ACHN (cell line): ENCODE measurements at regions not wholly inside any gene's neighbourhood (a gene's known extent, or its start where the extent isn't known, plus 50 kb on each side); places are given as distances from the start of the nearest gene placed in this dataset.

Experiments
- DNase-seq: peaks from one replicate; pipeline ENCODE4 v3.0.0-alpha.2; 2015
- in situ Hi-C: cut with HindIII; loops from 2 replicates; pipeline ENCODE4 v1.10.0; 2017; ENCODE audit warnings: low sequenced_read_pairs, low pct_ligation_motif_present, low pct_unique_long_range_greater_than_20kb

- no peak for DNase-seq
- in situ Hi-C loops = no loop called here
These were observed 693.9 kb downstream of the MED13L start for GRCh38 chr12:115583591-115583990.

GRCh38 chr12:115577401-115577800 lies 700.1 kb downstream of the MED13L start:
- no peak for DNase-seq

DNA sequence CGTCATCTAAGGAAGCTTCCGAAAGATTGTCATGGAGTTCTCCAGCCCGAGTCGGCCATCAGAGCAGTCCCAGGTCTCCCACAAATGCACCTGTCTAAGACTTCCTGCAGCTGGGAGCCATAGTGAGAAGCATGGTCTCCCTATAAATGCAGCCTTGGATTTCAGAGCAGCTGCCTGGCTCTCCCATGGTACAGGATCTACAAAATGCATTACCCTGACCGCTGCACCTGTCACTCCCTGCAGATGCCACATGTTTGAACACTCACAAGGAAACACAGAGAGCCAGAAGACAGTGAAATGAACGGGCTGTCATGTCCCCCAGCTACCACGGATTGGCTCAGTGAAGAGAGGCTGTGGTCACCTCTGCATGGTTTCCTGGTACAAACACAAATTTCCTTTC lies 702.7 kb downstream of the MED13L start:
- no peak for DNase-seq
- in situ Hi-C loops = no loop called here

More at GRCh38 chr12:115577401-115577800, 700.1 kb downstream of the MED13L start:
- in situ Hi-C loops = no loop called here

DNA sequence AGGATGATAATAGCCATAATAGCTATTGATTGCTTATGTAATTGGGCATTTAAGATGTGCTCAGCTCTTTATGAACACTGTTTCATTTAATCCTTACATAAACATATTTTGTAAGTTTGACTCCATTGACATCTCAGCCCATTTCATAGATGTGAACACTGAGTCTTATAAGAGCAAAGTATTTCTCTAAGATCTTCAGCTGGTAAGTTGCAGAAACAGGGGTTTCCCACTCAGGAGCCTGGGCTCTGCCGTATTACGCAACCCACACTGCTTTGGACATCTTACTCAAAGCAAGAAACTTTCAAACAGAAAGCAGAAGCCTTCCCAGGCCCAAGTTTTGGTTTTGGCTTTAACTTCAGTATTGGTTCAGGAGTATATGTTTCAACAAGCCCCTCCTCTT lies 705.1 kb downstream of the MED13L start:
- in situ Hi-C loops = no loop called here
- no peak for DNase-seq

DNA sequence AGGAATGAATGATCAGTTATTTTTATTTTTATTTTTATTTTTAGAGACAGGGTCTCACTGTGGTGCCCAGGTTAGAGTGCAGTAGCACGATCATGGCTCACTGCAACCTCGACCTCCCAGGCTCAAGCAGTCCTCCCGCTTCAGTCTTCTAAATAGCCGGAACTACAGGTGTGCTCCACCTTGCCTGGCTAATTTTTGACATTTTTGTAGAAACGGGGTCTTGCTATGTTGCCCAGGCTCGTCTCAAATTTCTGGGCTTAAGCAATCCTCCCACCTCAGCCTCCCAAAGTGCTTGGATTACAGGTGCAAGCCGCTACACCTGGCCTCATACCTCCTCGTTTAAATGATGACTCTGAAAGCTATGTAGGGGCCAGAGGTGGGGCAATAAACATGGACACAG lies 706.0 kb downstream of the MED13L start:
- no peak for DNase-seq
- in situ Hi-C loops = no loop called here

DNA sequence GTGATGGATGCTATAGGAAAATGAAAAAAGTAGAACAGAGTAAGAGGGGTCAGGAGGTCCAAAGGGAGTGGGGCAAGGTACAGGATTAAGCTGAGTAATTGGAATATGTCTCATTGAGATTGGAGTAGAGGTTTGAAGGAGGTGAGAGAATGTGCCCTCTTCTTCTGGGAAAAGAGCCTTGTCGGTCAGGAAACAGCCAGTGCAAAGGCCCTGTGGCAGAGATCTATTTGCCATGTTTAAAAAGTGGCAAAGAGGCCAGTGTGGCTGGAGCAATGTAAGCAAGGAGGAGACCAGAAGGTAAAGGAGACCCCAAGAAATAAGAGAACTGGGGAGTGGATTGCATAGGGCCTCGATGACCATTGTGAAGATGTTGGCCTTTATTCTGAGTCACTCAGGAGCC lies 706.5 kb downstream of the MED13L start:
- in situ Hi-C loops = no loop called here
- no peak for DNase-seq

DNA sequence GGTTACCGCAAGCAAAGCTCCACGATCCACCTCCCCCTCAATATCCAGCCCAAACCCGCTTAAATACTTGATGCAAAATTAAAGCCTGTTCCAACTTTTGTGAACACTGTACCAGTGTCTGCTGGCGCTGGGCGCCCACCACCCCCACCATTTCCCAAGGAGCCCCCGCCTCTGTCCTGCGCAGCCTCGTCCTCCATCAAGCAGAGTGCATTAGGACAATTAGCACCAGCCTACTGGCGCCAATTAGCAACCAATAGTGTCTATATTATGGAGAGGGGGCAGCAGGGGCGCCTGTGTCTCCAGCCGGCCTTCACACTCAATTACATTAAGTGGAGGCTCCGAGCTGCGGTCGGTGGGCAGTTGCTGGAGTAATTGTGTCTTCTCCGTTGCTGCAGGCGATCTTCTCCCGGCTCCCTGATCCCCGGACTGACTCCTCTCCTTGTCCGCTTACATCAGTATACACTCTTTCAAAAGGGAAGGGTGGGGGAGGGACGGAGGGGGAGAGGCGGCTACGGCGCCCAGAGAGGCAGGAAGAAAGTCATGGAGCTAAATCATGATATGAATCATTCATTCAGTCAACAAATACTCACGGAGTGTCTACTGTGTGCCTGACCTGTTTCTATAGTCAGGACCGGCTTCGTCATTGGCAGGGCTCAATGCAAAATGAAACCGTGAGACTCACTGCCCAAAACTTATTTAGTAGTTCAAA lies 707.3 kb downstream of the MED13L start:
- in situ Hi-C loops = no loop called here
- DNase-seq = no peak

DNA sequence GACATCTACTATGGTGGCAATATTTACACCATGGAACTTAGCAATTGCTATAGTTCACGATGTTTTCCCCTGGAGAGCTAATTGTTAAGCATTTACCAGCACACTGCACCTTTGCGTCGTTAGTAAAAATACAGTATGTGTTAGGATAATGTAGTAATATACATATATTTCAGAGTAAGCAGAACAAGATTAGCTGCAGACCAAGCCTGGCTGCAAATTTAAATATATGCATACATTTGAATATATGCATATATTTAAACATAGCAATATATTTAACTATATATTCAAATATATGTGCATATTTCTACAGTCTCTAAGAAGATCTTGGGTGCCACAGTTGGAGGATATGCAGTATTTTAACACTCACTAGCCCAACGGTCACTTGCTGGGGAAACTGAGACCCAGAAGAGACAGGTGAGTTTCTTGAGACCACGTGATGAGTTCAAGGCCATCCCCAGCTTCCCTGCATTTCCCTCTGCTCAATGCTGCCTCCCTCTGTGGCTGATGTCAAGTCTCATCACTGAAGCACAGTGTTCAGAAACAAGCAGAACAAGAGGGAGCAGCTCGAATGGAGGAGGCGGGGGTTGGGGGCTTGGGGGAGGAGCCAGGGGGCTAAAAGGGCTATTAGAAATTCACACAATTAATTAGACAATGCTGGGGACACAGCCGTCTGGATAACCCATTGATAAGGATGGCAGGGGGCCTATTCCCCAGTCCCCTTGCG lies 708.0 kb downstream of the MED13L start:
- in situ Hi-C loops = no loop called here
- DNase-seq = no peak

- in situ Hi-C loops = no loop called here
- DNase-seq = no peak
These were observed 719.2 kb downstream of the MED13L start for GRCh38 chr12:115558281-115558680.

GRCh38 chr12:115553622-115554021 lies 723.9 kb downstream of the MED13L start:
- no peak for DNase-seq
- in situ Hi-C loops = no loop called here

DNA sequence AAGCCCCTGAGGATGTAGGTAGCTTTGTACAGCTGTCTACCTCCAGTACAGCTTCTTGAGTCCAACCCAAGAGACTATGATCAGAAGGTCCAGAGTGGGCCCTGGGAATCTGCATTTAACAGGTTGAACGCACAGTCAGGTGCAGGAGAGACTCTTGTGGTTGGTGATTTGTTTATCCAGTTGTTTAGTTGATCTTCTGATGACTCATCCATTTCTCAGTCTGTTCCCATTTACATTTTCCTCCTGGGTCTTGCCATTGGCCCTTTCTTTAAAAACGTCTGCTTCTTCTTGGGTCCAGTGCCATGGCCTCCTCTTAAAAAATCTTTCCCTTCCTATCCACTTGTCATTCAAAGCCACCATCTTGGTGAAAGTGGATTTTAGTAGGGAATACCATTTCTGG lies 734.2 kb downstream of the MED13L start:
- DNase-seq = no peak
- in situ Hi-C loops = no loop called here

- in situ Hi-C loops = no loop called here
- no peak for DNase-seq
These were observed 734.8 kb downstream of the MED13L start for GRCh38 chr12:115542656-115543055.

- in situ Hi-C loops = no loop called here
- DNase-seq = no peak
These were observed 735.5 kb downstream of the MED13L start for GRCh38 chr12:115541891-115542421.

DNA sequence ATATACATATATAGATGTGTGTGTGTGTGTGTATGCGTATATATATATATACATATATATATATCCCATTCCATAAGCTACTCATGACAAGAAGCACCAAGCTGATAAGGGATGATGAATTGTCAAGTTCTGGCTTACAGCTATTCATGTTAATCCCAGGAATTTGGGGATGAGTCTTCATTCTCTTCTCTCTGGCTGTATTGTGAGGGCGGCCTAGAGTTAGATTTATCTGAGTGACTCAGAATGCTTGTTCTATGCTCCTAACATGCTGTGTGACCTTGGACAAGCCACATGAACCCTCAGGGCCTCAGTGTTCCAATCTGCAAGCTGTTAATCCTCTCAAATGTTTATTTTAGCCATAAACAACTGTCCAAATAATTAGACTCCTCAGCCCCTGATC lies 749.0 kb downstream of the MED13L start:
- no peak for DNase-seq
- in situ Hi-C loops = no loop called here

- in situ Hi-C loops = no loop called here
- DNase-seq = no peak
These were observed 755.6 kb downstream of the MED13L start for GRCh38 chr12:115521771-115522409.

DNA sequence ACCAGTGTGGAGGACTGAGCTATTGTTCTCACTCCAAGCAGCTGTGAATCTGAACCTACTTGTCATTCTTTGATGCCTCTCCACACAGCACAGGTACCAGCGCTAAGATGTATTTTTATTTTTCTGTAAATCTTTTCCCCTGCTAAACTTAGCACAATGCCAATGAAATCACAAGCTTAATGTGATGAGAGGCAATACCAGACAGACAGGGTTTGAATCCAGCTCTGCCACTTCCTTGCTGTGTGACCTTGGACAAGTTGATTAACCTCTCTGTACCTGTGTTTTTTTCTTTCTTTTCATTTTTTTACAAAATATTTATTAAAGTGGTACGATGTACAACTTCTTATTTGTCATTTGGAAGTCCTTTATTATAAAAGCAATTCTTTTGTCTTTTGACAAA lies 757.6 kb downstream of the MED13L start:
- in situ Hi-C loops = no loop called here
- DNase-seq = no peak

DNA sequence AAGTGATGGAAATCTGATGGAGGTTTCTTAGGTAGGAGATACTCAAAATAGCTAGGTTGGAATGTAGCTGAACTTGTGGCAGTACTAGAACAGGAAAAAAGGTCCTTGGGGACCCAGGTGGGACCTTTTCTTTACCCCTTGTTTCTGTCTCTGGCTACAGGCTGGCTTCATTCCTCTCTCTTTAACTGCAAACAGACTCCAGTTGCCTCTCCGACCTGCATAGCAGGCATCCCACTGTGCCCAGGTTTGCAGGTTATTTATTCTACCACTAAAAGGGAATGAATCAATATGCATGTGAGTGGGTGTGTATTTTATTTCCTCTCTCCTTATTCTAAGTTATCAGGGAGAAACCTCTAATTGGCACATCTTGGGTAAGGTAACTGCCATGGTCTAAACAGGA lies 758.1 kb downstream of the MED13L start:
- no peak for DNase-seq
- in situ Hi-C loops = no loop called here

DNA sequence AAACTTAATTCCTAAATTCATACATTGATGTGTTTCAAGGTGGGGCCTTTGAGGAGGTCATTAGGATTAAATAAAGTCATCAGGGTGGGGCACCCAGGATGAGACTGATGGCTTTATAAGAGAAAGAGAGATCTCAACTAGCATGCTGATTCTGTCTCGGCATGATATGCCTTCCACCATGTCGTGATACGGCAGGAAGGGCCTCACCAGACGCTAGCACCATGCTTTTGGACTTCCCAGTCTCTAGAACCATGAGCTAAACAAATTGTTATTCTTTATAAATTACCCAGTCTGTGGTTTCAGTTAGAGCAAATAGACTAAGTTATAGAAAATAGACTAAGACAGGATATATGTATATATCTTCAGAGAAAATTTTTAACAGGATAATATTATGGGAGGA lies 759.6 kb downstream of the MED13L start:
- DNase-seq = no peak
- in situ Hi-C loops = no loop called here

DNA sequence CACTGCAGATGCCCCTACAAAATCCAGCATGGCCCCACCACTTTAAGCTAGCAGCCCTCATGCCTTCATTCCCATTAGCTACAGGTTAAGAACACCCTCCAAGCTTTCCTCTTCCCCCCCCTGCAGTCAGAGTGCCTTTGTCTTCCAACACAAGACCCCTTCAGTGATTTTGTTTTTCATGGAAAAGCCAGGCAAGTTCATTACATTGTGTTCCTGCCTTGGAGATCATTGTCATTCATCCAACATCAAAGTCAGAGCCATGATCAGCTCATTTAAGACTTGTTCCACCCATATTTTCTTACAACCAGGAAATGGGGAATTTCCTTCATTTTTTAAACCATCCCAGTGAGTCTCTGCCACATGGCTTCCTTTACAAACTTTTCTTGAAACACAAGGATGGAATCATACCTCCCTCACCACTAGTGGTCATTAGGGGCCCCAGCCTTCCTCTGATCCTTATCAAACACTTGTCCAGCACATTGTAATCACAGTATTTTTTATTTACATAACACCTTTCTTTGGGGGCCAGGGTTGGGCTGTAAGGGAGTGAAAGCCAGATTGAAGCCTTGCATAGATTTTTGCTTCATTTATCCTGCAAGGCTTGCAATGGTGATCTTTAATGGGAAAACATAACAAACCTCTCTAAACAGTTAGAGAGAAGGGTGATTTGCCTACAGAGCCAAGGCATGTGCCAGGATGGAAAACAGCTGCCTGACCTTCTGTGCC lies 765.3 kb downstream of the MED13L start:
- DNase-seq = no peak
- in situ Hi-C loops = no loop called here
